ENCODE measurements at regions not wholly inside any gene's neighbourhood (a gene's known extent, or its start where the extent isn't known, plus 50 kb on each side); places are given as distances from the start of the nearest gene placed in this dataset.
"Not testable (repeated sequence)": the region's sequence is repeated elsewhere in the genome, so short reads cannot be mapped to it uniquely, and the experiment has no call there.

- no peak for DNase-seq
Observed at GRCh38 chr7:101744588-101744987, 72.8 kb upstream of the CUX1 start.

GRCh38 chr7:101746314-101746713 is 71.1 kb upstream of the CUX1 start:
- no peak for DNase-seq

- no peak for DNase-seq
Observed at GRCh38 chr7:101747053-101747878, 70.2 kb upstream of the CUX1 start.

- no peak for DNase-seq
Observed at GRCh38 chr7:101747879-101748345, 69.5 kb upstream of the CUX1 start.

GRCh38 chr7:101749891-101750290 is 67.5 kb upstream of the CUX1 start:
- DNase-seq: no peak

GRCh38 chr7:101753316-101753715 is 64.1 kb upstream of the CUX1 start:
- DNase-seq: no peak

GRCh38 chr7:101754424-101755159 is 62.8 kb upstream of the CUX1 start:
- DNase-seq: no peak

GRCh38 chr7:101757879-101758278 is 59.5 kb upstream of the CUX1 start:
- no peak for DNase-seq

- not testable (repeated sequence) for DNase-seq
Observed at GRCh38 chr7:101758519-101758918, 58.9 kb upstream of the CUX1 start.

- no peak for DNase-seq
Observed at GRCh38 chr7:101764221-101764620, 53.2 kb upstream of the CUX1 start.

- DNase-seq: no peak
Observed at GRCh38 chr7:101767544-101767943, 49.9 kb upstream of the CUX1 start.

Measured in cerebellar nuclear complex (tissue), 1 donor.